Right atrium auricular region (tissue), 2 donors: ENCODE measurements at regions not wholly inside any gene's neighbourhood (a gene's known extent, or its start where the extent isn't known, plus 50 kb on each side); places are given as distances from the start of the nearest gene placed in this dataset.
"Not testable (repeated sequence)": the region's sequence is repeated elsewhere in the genome, so short reads cannot be mapped to it uniquely, and the experiment has no call there.

Source experiments
- DNase-seq: peaks from one replicate; pipeline ENCODE4 v3.0.0-alpha.2; 2019; ENCODE audit warnings: low spot score
- H3K27ac ChIP-seq, 2 donors: fragments of 200-600 bp; sonication (generic); 1 replicate in 1 of 2; 2 replicates in 1 of 2; pipeline ENCODE4 v1.5.1; 2016 to 2019
- H3K27me3 ChIP-seq, 2 donors: fragments of 200-600 bp; sonication (generic); one replicate each; pipeline versions ENCODE4 v1.5.1 to v1.6.0; 2017 to 2019
- H3K36me3 ChIP-seq: fragments of 200-600 bp; sonication (generic); one replicate; pipeline ENCODE4 v1.5.1; 2016
- H3K4me1 ChIP-seq, 2 donors: fragments of 200-600 bp; sonication (generic); one replicate each; pipeline versions ENCODE4 v1.5.1 to v1.6.0; 2017 to 2019
- H3K4me3 ChIP-seq, 2 donors: fragments of 200-600 bp; sonication (generic); 1 replicate in 1 of 2; 2 replicates in 1 of 2; pipeline ENCODE4 v1.5.1; 2017 to 2019; ENCODE audit warnings: mild to moderate bottlenecking in 1 of 2, moderate library complexity in 1 of 2
- H3K9me3 ChIP-seq, 2 donors: fragments of 200-600 bp; sonication (generic); one replicate each; pipeline ENCODE4 v1.5.1; 2019
- CTCF ChIP-seq, 2 donors: fragments of 200-600 bp; sonication (generic); IDR thresholded peaks; one replicate each; pipeline ENCODE4 v1.5.1; 2019; ENCODE audit warnings: antibody characterized with exemption in 2 of 2

- Histone ChIP-seq H3K4me3 (no peak overlapping the region), H3K4me1 (no peaks in the 10 kb centered on the region), H3K27me3 (no peaks in the 10 kb centered on the region), H3K9me3 (no peaks in the 10 kb centered on the region), H3K36me3 (no peaks in the 10 kb centered on the region), H3K27ac (no peak overlapping the region)
- TF ChIP-seq CTCF (IDR thresholded peaks at IDR 0.05): no peak
- DNase-seq: no peak
These were observed 706.7 kb upstream of the TMEFF2 start for GRCh38 chr2:192901446-192901845.

GRCh38 chr2:192899466-192899865 lies 704.7 kb upstream of the TMEFF2 start:
- DNase-seq: no peak
- no peaks in the 10 kb centered on the region for H3K36me3 ChIP-seq
- H3K27ac ChIP-seq: no peak overlapping the region
- no peak for TF ChIP-seq CTCF (IDR thresholded peaks at IDR 0.05)
- H3K4me3 ChIP-seq: no peak overlapping the region
- H3K4me1 ChIP-seq: no peaks in the 10 kb centered on the region
- H3K27me3 ChIP-seq: no peaks in the 10 kb centered on the region
- H3K9me3 ChIP-seq: no peaks in the 10 kb centered on the region

- not testable (repeated sequence) for H3K9me3 ChIP-seq, H3K27me3 ChIP-seq, H3K27ac ChIP-seq, H3K36me3 ChIP-seq, DNase-seq, H3K4me1 ChIP-seq, H3K4me3 ChIP-seq
These were observed 699.2 kb upstream of the TMEFF2 start for GRCh38 chr2:192893976-192894375.

GRCh38 chr2:192888109-192888508 lies 693.4 kb upstream of the TMEFF2 start:
- no peaks in the 10 kb centered on the region for H3K36me3 ChIP-seq
- H3K27me3 ChIP-seq: no peaks in the 10 kb centered on the region
- TF ChIP-seq CTCF (IDR thresholded peaks at IDR 0.05): no peak
- H3K9me3 ChIP-seq: no peaks in the 10 kb centered on the region
- DNase-seq: no peak
- no peak overlapping the region for H3K27ac ChIP-seq
- H3K4me3 ChIP-seq: no peak overlapping the region
- H3K4me1 ChIP-seq: no peaks in the 10 kb centered on the region

- no peak for DNase-seq
- Histone ChIP-seq H3K4me3 (no peak overlapping the region), H3K4me1 (no peaks in the 10 kb centered on the region), H3K27me3 (no peaks in the 10 kb centered on the region), H3K9me3 (no peaks in the 10 kb centered on the region), H3K27ac (no peak overlapping the region), H3K36me3 (no peaks in the 10 kb centered on the region)
- no peak for TF ChIP-seq CTCF (IDR thresholded peaks at IDR 0.05)
These were observed 692.6 kb upstream of the TMEFF2 start for GRCh38 chr2:192887337-192887736.

GRCh38 chr2:192886636-192887035 lies 691.9 kb upstream of the TMEFF2 start:
- H3K27ac ChIP-seq: no peak overlapping the region
- H3K27me3 ChIP-seq: no peaks in the 10 kb centered on the region
- H3K9me3 ChIP-seq: no peaks in the 10 kb centered on the region
- DNase-seq: no peak
- no peak for TF ChIP-seq CTCF (IDR thresholded peaks at IDR 0.05)
- no peaks in the 10 kb centered on the region for H3K4me1 ChIP-seq
- H3K36me3 ChIP-seq: no peaks in the 10 kb centered on the region
- no peak overlapping the region for H3K4me3 ChIP-seq
